Heart left ventricle (tissue), 16 donors: ENCODE measurements at regions not wholly inside any gene's neighbourhood (a gene's known extent, or its start where the extent isn't known, plus 50 kb on each side); places are given as distances from the start of the nearest gene placed in this dataset.
"Not testable (repeated sequence)": the region's sequence is repeated elsewhere in the genome, so short reads cannot be mapped to it uniquely, and the experiment has no call there.

Experiments
- ATAC-seq, 4 donors: fragments of 200-7000 bp; cut with Tn5 transposase; one replicate each; pipeline ENCODE4 v1.9.1; 2020 to 2022; ENCODE audit warnings: moderate library complexity in 4 of 4, mild to moderate bottlenecking in 3 of 4, moderate number of reproducible peaks in 1 of 4
- DNase-seq, 5 donors: peaks; one replicate each; pipeline ENCODE4 v3.0.0-alpha.2; 2020
- H3K27ac ChIP-seq, 12 donors: fragments of 200-600 bp; sonication (generic) in 4 of 12; one replicate each; pipeline versions ENCODE4 v1.5.0 to v1.8.0; 2016 to 2022; ENCODE audit warnings: mild to moderate bottlenecking in 2 of 12
- H3K27me3 ChIP-seq, 9 donors: fragments of 200-600 bp; sonication (generic) in 2 of 9; one replicate each; pipeline versions ENCODE4 v1.5.1 to v1.8.0; 2016 to 2022; ENCODE audit warnings: mild to moderate bottlenecking in 3 of 9
- H3K36me3 ChIP-seq, 9 donors: fragments of 200-600 bp; sonication (generic) in 2 of 9; one replicate each; pipeline versions ENCODE4 v1.5.0 to v1.8.0; 2018 to 2022; ENCODE audit warnings: mild to moderate bottlenecking in 2 of 9
- H3K4me1 ChIP-seq, 12 donors: fragments of 200-600 bp; sonication (generic) in 4 of 12; one replicate each; pipeline versions ENCODE4 v1.5.0 to v1.8.0; 2016 to 2022; ENCODE audit warnings: mild to moderate bottlenecking in 3 of 12
- H3K4me3 ChIP-seq, 12 donors: fragments of 200-600 bp; sonication (generic) in 4 of 12; one replicate each; pipeline versions ENCODE4 v1.5.0 to v1.8.0; 2017 to 2022; ENCODE audit warnings: mild to moderate bottlenecking in 9 of 12, moderate library complexity in 4 of 12
- H3K9me3 ChIP-seq, 12 donors: fragments of 200-600 bp; sonication (generic) in 4 of 12; one replicate each; pipeline versions ENCODE4 v1.5.0 to v1.8.0; 2016 to 2022; ENCODE audit warnings: mild to moderate bottlenecking in 1 of 12
- POLR2A ChIP-seq, 2 donors: fragments of 450-650 bp; IDR thresholded peaks; one replicate each; pipeline ENCODE4 v1.6.1; 2017; ENCODE audit warnings: antibody characterized with exemption in 2 of 2, mild to moderate bottlenecking in 2 of 2, moderate library complexity in 2 of 2
- WGBS, 4 donors: extraction: QIAGEN DNeasy Blood & Tissue Kit in 2 of 4; methylation state at CpG; one replicate each; pipeline versions ENCODE4 v1.1.5 to v1.1.7; 2013 to 2018; 5-methylcytosine and 5-hydroxymethylcytosine counted together
- intact Hi-C, 10 donors: fragments of 100-400 bp; cut with DNase I; formaldehyde crosslinking; loops; one replicate each; pipeline versions ENCODE4 v1.11.1 to v1.14.2; 2022
- TF ChIP-seq, protein P1 (sequence below), 12 donors: fragments of 200-600 bp; sonication (generic) in 4 of 12; IDR thresholded peaks; one replicate each; pipeline versions ENCODE4 v1.5.0 to v1.8.0; 2018 to 2022; ENCODE audit warnings: antibody characterized with exemption in 12 of 12, mild to moderate bottlenecking in 5 of 12
- donor health status: ischemic (EF 13 %, LVEDD 7.1; RV severe dilation, severe dysfunction).
- donor health status: healthy with polysubstance abuse.
- donor health status: DM: no; HTN: yes; CAD: no.
- donor health status: DM: no; HTN: no; CAD: no.
- donor health status: ischemic (EF 25% LVEDD 6.9; RV normal size, moderate dysfunction).
- donor health status: ischemic (EF 25% LVEDD 5.7; RV mildly dilated, moderate dysfunction).
- donor health status: healthy.
- donor health status: DM: yes; HTN: yes; CAD: no.
- donor health status: ischemic (EF 35%, LVEDD 5.7; RV mildly dilated, moderate dysfunction).
- donor health status: nonischemic (EF 11% LVEDD 7.7; RV severe dilation, severe dysfunction).
- donor health status: DM: yes; HTN: yes; CAD: no.
- donor health status: PGD.
- donor health status: ischemic (EF 29% LVEDD 5.4; RV normal size, mild dysfunction).
- donor health status: nonischemic (EF 23%, LVEDD 6.1; RV moderate dilation, normal function).

DNA sequence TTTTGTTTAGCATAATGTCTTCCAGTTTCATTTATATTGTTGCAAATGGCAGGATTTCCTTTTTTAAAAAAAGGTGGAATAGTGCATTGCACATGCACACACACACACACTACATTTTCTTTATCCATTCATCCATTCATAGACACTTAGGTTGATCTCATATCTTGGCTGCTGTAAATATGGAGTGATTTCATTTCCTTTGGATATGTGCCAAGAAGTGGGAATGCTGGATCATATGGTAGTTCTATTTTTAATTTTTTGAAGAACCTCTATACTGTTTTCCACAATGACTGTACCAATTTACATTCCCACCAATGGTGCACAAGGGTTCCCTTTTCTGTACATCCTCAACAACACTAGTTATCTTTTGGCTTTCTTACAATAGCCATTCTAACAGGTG lies 68.9 kb downstream of the EBLN1 start:
- Histone ChIP-seq H3K27ac (no peak overlapping the region), H3K36me3 (no peaks in the 10 kb centered on the region), H3K4me1 (peaks cover 0 to 4% (median 0%) of the 10 kb centered on the region in 12 donors), H3K9me3 (peaks cover 0 to 22% (median 6%) of the 10 kb centered on the region in 12 donors), H3K27me3 (no peaks in the 10 kb centered on the region), H3K4me3 (no peak overlapping the region)
- intact Hi-C loops: no loop called here
- TF ChIP-seq, protein P1, sequence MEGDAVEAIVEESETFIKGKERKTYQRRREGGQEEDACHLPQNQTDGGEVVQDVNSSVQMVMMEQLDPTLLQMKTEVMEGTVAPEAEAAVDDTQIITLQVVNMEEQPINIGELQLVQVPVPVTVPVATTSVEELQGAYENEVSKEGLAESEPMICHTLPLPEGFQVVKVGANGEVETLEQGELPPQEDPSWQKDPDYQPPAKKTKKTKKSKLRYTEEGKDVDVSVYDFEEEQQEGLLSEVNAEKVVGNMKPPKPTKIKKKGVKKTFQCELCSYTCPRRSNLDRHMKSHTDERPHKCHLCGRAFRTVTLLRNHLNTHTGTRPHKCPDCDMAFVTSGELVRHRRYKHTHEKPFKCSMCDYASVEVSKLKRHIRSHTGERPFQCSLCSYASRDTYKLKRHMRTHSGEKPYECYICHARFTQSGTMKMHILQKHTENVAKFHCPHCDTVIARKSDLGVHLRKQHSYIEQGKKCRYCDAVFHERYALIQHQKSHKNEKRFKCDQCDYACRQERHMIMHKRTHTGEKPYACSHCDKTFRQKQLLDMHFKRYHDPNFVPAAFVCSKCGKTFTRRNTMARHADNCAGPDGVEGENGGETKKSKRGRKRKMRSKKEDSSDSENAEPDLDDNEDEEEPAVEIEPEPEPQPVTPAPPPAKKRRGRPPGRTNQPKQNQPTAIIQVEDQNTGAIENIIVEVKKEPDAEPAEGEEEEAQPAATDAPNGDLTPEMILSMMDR (IDR thresholded peaks at IDR 0.05): no peak
- no peak for TF ChIP-seq POLR2A (IDR thresholded peaks at IDR 0.05)
- ATAC-seq (no peak), DNase-seq (no peak)

DNA sequence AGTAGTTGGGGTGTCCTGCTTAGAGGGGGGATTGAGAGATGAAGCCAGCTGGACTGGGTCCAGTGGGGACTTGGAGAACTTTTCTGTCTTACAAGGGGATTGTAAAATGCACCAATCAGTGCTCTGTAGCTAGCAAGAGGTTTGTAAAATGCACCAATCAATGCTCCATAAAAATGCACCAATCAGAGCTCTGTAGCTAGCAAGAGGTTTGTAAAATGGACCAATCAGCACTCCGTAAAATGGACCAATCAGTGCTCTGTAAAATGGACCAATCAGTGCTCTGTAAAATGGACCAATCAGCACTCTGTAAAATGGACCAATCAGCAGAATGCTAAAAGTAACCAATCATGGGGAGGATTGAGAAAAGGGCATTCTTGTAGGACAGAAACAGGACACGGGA lies 71.9 kb downstream of the EBLN1 start:
- H3K4me3 ChIP-seq, H3K27ac ChIP-seq, H3K4me1 ChIP-seq, DNase-seq, H3K27me3 ChIP-seq, intact Hi-C loops, H3K36me3 ChIP-seq, ATAC-seq: not testable (repeated sequence)
- WGBS, 4 donors: 90 to 97% (median 93%) methylated on average over 2 of the region's 2 CpGs
- H3K9me3 ChIP-seq: peaks cover 0 to 15% (median 4%) of the 10 kb centered on the region in 12 donors

DNA sequence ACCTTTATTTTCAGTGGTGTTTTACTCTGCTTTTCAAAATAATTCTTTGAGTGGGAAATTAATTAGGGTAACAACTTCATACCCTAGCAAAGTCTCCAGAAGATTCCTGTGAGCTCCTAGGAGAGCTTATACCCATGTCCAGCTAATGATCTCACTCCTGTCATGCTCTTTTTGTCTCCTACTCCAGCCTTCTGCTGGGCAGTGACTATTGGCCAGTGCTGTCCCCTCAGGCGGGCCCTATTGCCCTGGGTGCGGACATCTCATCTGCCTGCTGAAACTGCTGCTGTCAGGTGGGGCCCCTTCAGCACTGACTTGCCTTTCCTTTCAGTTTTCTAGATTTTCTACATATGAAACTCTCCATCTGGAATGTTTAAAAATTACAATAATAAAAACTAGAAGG lies 80.3 kb downstream of the EBLN1 start:
- no peak overlapping the region for H3K4me3 ChIP-seq
- peaks cover 0 to 18% (median 11%) of the 10 kb centered on the region in 12 donors for H3K4me1 ChIP-seq
- H3K36me3 ChIP-seq: no peaks in the 10 kb centered on the region
- WGBS, 4 donors: 84 to 93% (median 85%) methylated on average over 2 of the region's 2 CpGs
- intact Hi-C loops: no loop called here
- TF ChIP-seq POLR2A (IDR thresholded peaks at IDR 0.05): no peak
- TF ChIP-seq, protein P1 (IDR thresholded peaks at IDR 0.05): no peak
- ATAC-seq: no peak
- H3K27me3 ChIP-seq: no peaks in the 10 kb centered on the region
- no peaks in the 10 kb centered on the region for H3K9me3 ChIP-seq
- DNase-seq: no peak
- H3K27ac ChIP-seq: no peak overlapping the region

DNA sequence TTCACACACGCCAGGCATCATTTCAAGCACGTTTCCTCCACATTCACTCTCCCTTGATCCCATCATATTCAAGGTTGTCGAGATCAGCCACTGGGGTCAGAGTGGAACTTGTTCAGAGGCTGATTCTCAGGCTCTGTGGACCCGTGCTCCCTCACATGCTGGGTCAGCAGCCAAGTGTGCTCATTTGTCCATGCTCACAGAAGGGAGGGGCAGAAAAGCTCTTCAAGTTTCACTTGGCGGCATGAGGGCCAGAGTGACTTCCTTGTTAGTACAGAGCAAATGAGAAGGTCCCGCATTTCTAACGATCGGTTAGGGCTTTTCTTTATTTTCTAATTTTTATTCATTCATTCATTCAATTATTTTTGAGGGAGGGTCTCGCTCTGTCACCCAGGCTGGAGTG lies 82.2 kb downstream of the EBLN1 start:
- DNase-seq (no peak), ATAC-seq (no peak)
- 82 to 90% (median 86%) methylated on average over 9 of the region's 9 CpGs for WGBS, 4 donors
- Histone ChIP-seq H3K36me3 (no peaks in the 10 kb centered on the region), H3K4me3 (no peak overlapping the region), H3K4me1 (peaks cover 0 to 18% (median 11%) of the 10 kb centered on the region in 12 donors), H3K9me3 (no peaks in the 10 kb centered on the region), H3K27ac (no peak overlapping the region), H3K27me3 (no peaks in the 10 kb centered on the region)
- TF ChIP-seq, protein P1 (IDR thresholded peaks at IDR 0.05): no peak
- TF ChIP-seq POLR2A (IDR thresholded peaks at IDR 0.05): no peak
- intact Hi-C loops: no loop called here
